ENCODE measurements at regions not wholly inside any gene's neighbourhood (a gene's known extent, or its start where the extent isn't known, plus 50 kb on each side); places are given as distances from the start of the nearest gene placed in this dataset.
A peak's percentile ranks its signal among the peaks of the same experiment; 100 is the strongest.

GRCh38 chr13:106418556-106418955, 116.9 kb downstream of the EFNB2 start:
- peak overlapping the region in 1 of 4 experiments; percentile 19 for H3K4me3 ChIP-seq (replicated peaks in 1 of 4; ENCODE audit: control extremely low read depth in 1 of 4, insufficient read depth in 1 of 4, low read depth in 3 of 4, low read length in 4 of 4)
- H3K27ac ChIP-seq (ENCODE audit: insufficient read depth, low read length): no peak overlapping the region
- H2AFZ ChIP-seq (ENCODE audit: low read length): no peak overlapping the region
- no peaks in the 10 kb centered on the region for H3K4me1 ChIP-seq (ENCODE audit: control insufficient read depth, extremely low read depth, insufficient read depth, low read length)
- DNase-seq (ENCODE audit: low read depth in 2 of 2): peak; percentile 71 to 74
- TF ChIP-seq CTCF (conservative IDR thresholded peaks at IDR 0.05 in 1 of 2, IDR thresholded peaks at IDR 0.05 in 1 of 2; ENCODE audit: low read depth in 1 of 2, low read length in 2 of 2): no peak
- no peak for TF ChIP-seq EZH2 (IDR thresholded peaks at IDR 0.05; ENCODE audit: low read length, missing control alignments)
- H4K20me1 ChIP-seq (ENCODE audit: control insufficient read depth, extremely low read depth, insufficient read depth, low read length): no peaks in the 10 kb centered on the region
- H3K4me2 ChIP-seq (ENCODE audit: extremely low read depth, insufficient read depth, low read length): no peak overlapping the region
- H3K9me3 ChIP-seq (ENCODE audit: control insufficient read depth, insufficient read depth, low read depth, low read length): no peaks in the 10 kb centered on the region
- H3K79me2 ChIP-seq (ENCODE audit: control insufficient read depth, insufficient read depth, low read length): no peaks in the 10 kb centered on the region
- H3K9ac ChIP-seq (ENCODE audit: insufficient read depth, low read length): no peak overlapping the region
- no peaks in the 10 kb centered on the region for H3K27me3 ChIP-seq (ENCODE audit: control insufficient read depth, insufficient read depth, low read length)
- H3K36me3 ChIP-seq (ENCODE audit: control insufficient read depth, insufficient read depth, low read length): no peaks in the 10 kb centered on the region

GRCh38 chr13:106417467-106418110, 117.9 kb downstream of the EFNB2 start:
- DNase-seq (ENCODE audit: low read depth in 2 of 2): peak in 1 of 2 donors; percentile 14
- peak overlapping the region in 1 of 4 experiments; percentile 20 for H3K4me3 ChIP-seq (replicated peaks in 1 of 4; ENCODE audit: control extremely low read depth in 1 of 4, insufficient read depth in 1 of 4, low read depth in 3 of 4, low read length in 4 of 4)
- H3K9me3 ChIP-seq (ENCODE audit: control insufficient read depth, insufficient read depth, low read depth, low read length): no peaks in the 10 kb centered on the region
- no peaks in the 10 kb centered on the region for H3K79me2 ChIP-seq (ENCODE audit: control insufficient read depth, insufficient read depth, low read length)
- H3K9ac ChIP-seq (ENCODE audit: insufficient read depth, low read length): no peak overlapping the region
- no peaks in the 10 kb centered on the region for H3K4me1 ChIP-seq (ENCODE audit: control insufficient read depth, extremely low read depth, insufficient read depth, low read length)
- H4K20me1 ChIP-seq (ENCODE audit: control insufficient read depth, extremely low read depth, insufficient read depth, low read length): no peaks in the 10 kb centered on the region
- H3K27ac ChIP-seq (ENCODE audit: insufficient read depth, low read length): no peak overlapping the region
- no peaks in the 10 kb centered on the region for H3K27me3 ChIP-seq (ENCODE audit: control insufficient read depth, insufficient read depth, low read length)
- no peak for TF ChIP-seq EZH2 (IDR thresholded peaks at IDR 0.05; ENCODE audit: low read length, missing control alignments)
- TF ChIP-seq CTCF (conservative IDR thresholded peaks at IDR 0.05 in 1 of 2, IDR thresholded peaks at IDR 0.05 in 1 of 2; ENCODE audit: low read depth in 1 of 2, low read length in 2 of 2): no peak
- no peak overlapping the region for H3K4me2 ChIP-seq (ENCODE audit: extremely low read depth, insufficient read depth, low read length)
- H2AFZ ChIP-seq (ENCODE audit: low read length): no peak overlapping the region
- H3K36me3 ChIP-seq (ENCODE audit: control insufficient read depth, insufficient read depth, low read length): no peaks in the 10 kb centered on the region

GRCh38 chr13:106416645-106417044, 118.8 kb downstream of the EFNB2 start:
- H3K79me2 ChIP-seq (ENCODE audit: control insufficient read depth, insufficient read depth, low read length): no peaks in the 10 kb centered on the region
- H3K4me1 ChIP-seq (ENCODE audit: control insufficient read depth, extremely low read depth, insufficient read depth, low read length): no peaks in the 10 kb centered on the region
- no peak for DNase-seq (ENCODE audit: low read depth in 2 of 2)
- no peak overlapping the region for H2AFZ ChIP-seq (ENCODE audit: low read length)
- H4K20me1 ChIP-seq (ENCODE audit: control insufficient read depth, extremely low read depth, insufficient read depth, low read length): no peaks in the 10 kb centered on the region
- no peak overlapping the region for H3K4me2 ChIP-seq (ENCODE audit: extremely low read depth, insufficient read depth, low read length)
- no peaks in the 10 kb centered on the region for H3K36me3 ChIP-seq (ENCODE audit: control insufficient read depth, insufficient read depth, low read length)
- H3K9ac ChIP-seq (ENCODE audit: insufficient read depth, low read length): no peak overlapping the region
- no peaks in the 10 kb centered on the region for H3K27me3 ChIP-seq (ENCODE audit: control insufficient read depth, insufficient read depth, low read length)
- no peaks in the 10 kb centered on the region for H3K9me3 ChIP-seq (ENCODE audit: control insufficient read depth, insufficient read depth, low read depth, low read length)
- TF ChIP-seq CTCF (conservative IDR thresholded peaks at IDR 0.05 in 1 of 2, IDR thresholded peaks at IDR 0.05 in 1 of 2; ENCODE audit: low read depth in 1 of 2, low read length in 2 of 2): no peak
- no peak for TF ChIP-seq EZH2 (IDR thresholded peaks at IDR 0.05; ENCODE audit: low read length, missing control alignments)
- no peak overlapping the region for H3K27ac ChIP-seq (ENCODE audit: insufficient read depth, low read length)
- no peak overlapping the region for H3K4me3 ChIP-seq (replicated peaks in 1 of 4; ENCODE audit: control extremely low read depth in 1 of 4, insufficient read depth in 1 of 4, low read depth in 3 of 4, low read length in 4 of 4)
